GM21723 (cell line): ENCODE measurements at regions not wholly inside any gene's neighbourhood (a gene's known extent, or its start where the extent isn't known, plus 50 kb on each side); places are given as distances from the start of the nearest gene placed in this dataset.

Source experiments
- ATAC-seq: cut with Tn5 transposase; IDR thresholded peaks from one replicate; pipeline ENCODE4 v1.9.1; 2021; ENCODE audit warnings: mild to moderate bottlenecking, moderate library complexity; ENCODE audit not compliant: unreplicated experiment

GRCh38 chr3:67896130-67896529, 241.7 kb upstream of the SUCLG2 start:
- no peak for ATAC-seq

- ATAC-seq = no peak
Measured at GRCh38 chr3:67894510-67894909, 240.1 kb upstream of the SUCLG2 start.

GRCh38 chr3:67884345-67884744, 229.9 kb upstream of the SUCLG2 start:
- no peak for ATAC-seq

GRCh38 chr3:67883766-67884165, 229.4 kb upstream of the SUCLG2 start:
- ATAC-seq = no peak

- no peak for ATAC-seq
Measured at GRCh38 chr3:67882981-67883380, 228.6 kb upstream of the SUCLG2 start.

- ATAC-seq = no peak
Measured at GRCh38 chr3:67876261-67876660, 221.8 kb upstream of the SUCLG2 start.

GRCh38 chr3:67875858-67876257, 221.4 kb upstream of the SUCLG2 start:
- ATAC-seq = no peak

GRCh38 chr3:67875338-67875737, 220.9 kb upstream of the SUCLG2 start:
- no peak for ATAC-seq

GRCh38 chr3:67870477-67870876, 216.1 kb upstream of the SUCLG2 start:
- no peak for ATAC-seq

- ATAC-seq = no peak
Measured at GRCh38 chr3:67866571-67866970, 212.2 kb upstream of the SUCLG2 start.

- ATAC-seq = no peak
Measured at GRCh38 chr3:67864587-67865183, 210.3 kb upstream of the SUCLG2 start.

GRCh38 chr3:67863869-67864268, 209.5 kb upstream of the SUCLG2 start:
- no peak for ATAC-seq

- no peak for ATAC-seq
Measured at GRCh38 chr3:67860429-67860828, 206.0 kb upstream of the SUCLG2 start.

GRCh38 chr3:67858492-67858891, 204.1 kb upstream of the SUCLG2 start:
- no peak for ATAC-seq

- ATAC-seq = no peak
Measured at GRCh38 chr3:67856718-67857117, 202.3 kb upstream of the SUCLG2 start.

- no peak for ATAC-seq
Measured at GRCh38 chr3:67854663-67855062, 200.3 kb upstream of the SUCLG2 start.

- no peak for ATAC-seq
Measured at GRCh38 chr3:67853520-67853919, 199.1 kb upstream of the SUCLG2 start.

GRCh38 chr3:67848299-67848698, 193.9 kb upstream of the SUCLG2 start:
- no peak for ATAC-seq

GRCh38 chr3:67846166-67846565, 191.8 kb upstream of the SUCLG2 start:
- ATAC-seq = no peak

- no peak for ATAC-seq
Measured at GRCh38 chr3:67832817-67833216, 178.4 kb upstream of the SUCLG2 start.

GRCh38 chr3:67831262-67831661, 176.8 kb upstream of the SUCLG2 start:
- no peak for ATAC-seq

GRCh38 chr3:67828486-67829010, 174.1 kb upstream of the SUCLG2 start:
- ATAC-seq = no peak

- no peak for ATAC-seq
Measured at GRCh38 chr3:67821135-67821534, 166.7 kb upstream of the SUCLG2 start.
